Karpas-422 (cell line): ENCODE measurements at regions not wholly inside any gene's neighbourhood (a gene's known extent, or its start where the extent isn't known, plus 50 kb on each side); places are given as distances from the start of the nearest gene placed in this dataset.

Source experiments
- DNase-seq: peaks from one replicate; pipeline ENCODE4 v3.0.0-alpha.2; 2015
- H2AFZ ChIP-seq: fragments of 200-600 bp; sonication (generic); 2 replicates; pipeline ENCODE4 v1.6.1; 2014; ENCODE audit warnings: antibody characterized with exemption, low read length, mixed read lengths
- H3K27ac ChIP-seq: fragments of 200-600 bp; sonication (generic); 2 replicates; pipeline ENCODE4 v1.5.1; 2014; ENCODE audit warnings: mild to moderate bottlenecking, low read length, moderate library complexity
- H3K27me3 ChIP-seq: fragments of 200-600 bp; sonication (generic); 2 replicates; pipeline ENCODE4 v1.6.1; 2014; ENCODE audit warnings: low read length, mixed read lengths
- H3K36me3 ChIP-seq: fragments of 200-600 bp; sonication (generic); 2 replicates; pipeline ENCODE4 v1.6.1; 2014; ENCODE audit warnings: low read length, mixed read lengths; ENCODE audit not compliant: insufficient read depth
- H3K4me1 ChIP-seq: fragments of 200-600 bp; sonication (generic); 2 replicates; pipeline ENCODE4 v1.6.1; 2014; ENCODE audit warnings: mild to moderate bottlenecking, low read length, mixed read lengths
- H3K4me2 ChIP-seq: fragments of 200-600 bp; sonication (generic); 2 replicates; pipeline ENCODE4 v1.6.1; 2014; ENCODE audit warnings: low read length, low read depth, mild to moderate bottlenecking; ENCODE audit not compliant: poor library complexity, severe bottlenecking
- H3K4me3 ChIP-seq: fragments of 200-600 bp; sonication (generic); 2 replicates; pipeline ENCODE4 v1.5.1; 2014; ENCODE audit warnings: mild to moderate bottlenecking, antibody characterized with exemption, low read length, mixed read lengths
- H3K79me2 ChIP-seq: fragments of 200-600 bp; sonication (generic); 2 replicates; pipeline ENCODE4 v1.6.1; 2014; ENCODE audit warnings: mild to moderate bottlenecking, low read length, mixed read lengths
- H3K9ac ChIP-seq: fragments of 200-600 bp; sonication (generic); 2 replicates; pipeline ENCODE4 v1.6.0; 2014; ENCODE audit warnings: low read length
- H3K9me2 ChIP-seq: fragments of 200-600 bp; sonication (generic), shearing (Covaris generic); replicated peaks from 2 replicates; pipeline ENCODE4 v1.6.0; 2014; ENCODE audit warnings: mild to moderate bottlenecking, low read length, moderate library complexity; ENCODE audit not compliant: insufficient read depth
- H3K9me3 ChIP-seq: fragments of 300-700, 200-600 bp; sonication (generic); 2 replicates; pipeline ENCODE4 v1.6.1; 2014; ENCODE audit warnings: low read length, mixed read lengths
- H4K20me1 ChIP-seq: fragments of 200-600 bp; sonication (generic); 2 replicates; pipeline ENCODE4 v1.6.1; 2014; ENCODE audit warnings: mild to moderate bottlenecking, antibody characterized with exemption, low read length, low read depth; ENCODE audit not compliant: insufficient read depth

- Histone ChIP-seq H3K27ac (no peak overlapping the region), H3K9ac (no peak overlapping the region), H3K9me2 (no peaks in the 10 kb centered on the region), H3K36me3 (no peaks in the 10 kb centered on the region), H3K79me2 (no peaks in the 10 kb centered on the region), H3K9me3 (no peaks in the 10 kb centered on the region), H4K20me1 (no peaks in the 10 kb centered on the region), H3K4me2 (no peak overlapping the region), H2AFZ (no peak overlapping the region), H3K27me3 (no peaks in the 10 kb centered on the region), H3K4me3 (no peak overlapping the region), H3K4me1 (no peaks in the 10 kb centered on the region)
- no peak for DNase-seq
Observed at GRCh38 chrX:5051831-5052491, 1176.7 kb downstream of the NLGN4X start.

GRCh38 chrX:5042563-5042962 lies 1186.1 kb downstream of the NLGN4X start:
- H3K4me3 ChIP-seq: no peak overlapping the region
- no peak overlapping the region for H3K9ac ChIP-seq
- no peak for DNase-seq
- no peak overlapping the region for H2AFZ ChIP-seq
- no peaks in the 10 kb centered on the region for H3K79me2 ChIP-seq
- no peaks in the 10 kb centered on the region for H4K20me1 ChIP-seq
- no peaks in the 10 kb centered on the region for H3K4me1 ChIP-seq
- H3K36me3 ChIP-seq: no peaks in the 10 kb centered on the region
- no peaks in the 10 kb centered on the region for H3K9me2 ChIP-seq
- H3K27ac ChIP-seq: no peak overlapping the region
- H3K4me2 ChIP-seq: no peak overlapping the region
- no peaks in the 10 kb centered on the region for H3K27me3 ChIP-seq
- no peaks in the 10 kb centered on the region for H3K9me3 ChIP-seq

GRCh38 chrX:5031792-5032191 lies 1196.9 kb downstream of the NLGN4X start:
- Histone ChIP-seq H3K4me3 (no peak overlapping the region), H3K36me3 (no peaks in the 10 kb centered on the region), H3K4me1 (no peaks in the 10 kb centered on the region), H3K9me3 (no peaks in the 10 kb centered on the region), H3K9me2 (no peaks in the 10 kb centered on the region; the same call in 1 of the 2 replicates), H3K27me3 (no peaks in the 10 kb centered on the region), H3K9ac (no peak overlapping the region), H4K20me1 (no peaks in the 10 kb centered on the region), H3K4me2 (no peak overlapping the region), H3K27ac (no peak overlapping the region), H2AFZ (no peak overlapping the region), H3K79me2 (no peaks in the 10 kb centered on the region)
- no peak for DNase-seq

- Histone ChIP-seq H3K79me2 (no peaks in the 10 kb centered on the region), H3K27ac (no peak overlapping the region), H4K20me1 (no peaks in the 10 kb centered on the region), H3K36me3 (no peaks in the 10 kb centered on the region), H3K27me3 (no peaks in the 10 kb centered on the region), H3K4me2 (no peak overlapping the region), H3K4me1 (no peaks in the 10 kb centered on the region), H3K4me3 (no peak overlapping the region), H3K9me2 (no peaks in the 10 kb centered on the region), H3K9me3 (no peaks in the 10 kb centered on the region), H2AFZ (no peak overlapping the region), H3K9ac (no peak overlapping the region)
- DNase-seq: no peak
Observed at GRCh38 chrX:5015451-5015850, 1213.2 kb downstream of the NLGN4X start.

- no peaks in the 10 kb centered on the region for H3K79me2 ChIP-seq
- no peaks in the 10 kb centered on the region for H3K4me1 ChIP-seq
- H3K4me2 ChIP-seq: no peak overlapping the region
- DNase-seq: no peak
- H3K27me3 ChIP-seq: no peaks in the 10 kb centered on the region
- H3K9me2 ChIP-seq: no peaks in the 10 kb centered on the region
- no peak overlapping the region for H3K4me3 ChIP-seq
- H3K27ac ChIP-seq: no peak overlapping the region
- H4K20me1 ChIP-seq: no peaks in the 10 kb centered on the region
- no peaks in the 10 kb centered on the region for H3K36me3 ChIP-seq
- H2AFZ ChIP-seq: no peak overlapping the region
- no peak overlapping the region for H3K9ac ChIP-seq
- H3K9me3 ChIP-seq: no peaks in the 10 kb centered on the region
Observed at GRCh38 chrX:4994855-4995254, 1233.8 kb downstream of the NLGN4X start.

GRCh38 chrX:4978613-4979012 lies 1250.1 kb downstream of the NLGN4X start:
- no peaks in the 10 kb centered on the region for H3K79me2 ChIP-seq
- no peaks in the 10 kb centered on the region for H3K4me1 ChIP-seq
- 0 out of 2 replicates have a peak, but pooled peaks cover 5% of the 10 kb centered on the region for H3K9me2 ChIP-seq
- H4K20me1 ChIP-seq: no peaks in the 10 kb centered on the region
- no peak overlapping the region for H3K4me3 ChIP-seq
- no peak overlapping the region for H3K4me2 ChIP-seq
- no peaks in the 10 kb centered on the region for H3K9me3 ChIP-seq
- no peak for DNase-seq
- no peak overlapping the region for H2AFZ ChIP-seq
- H3K27ac ChIP-seq: no peak overlapping the region
- no peak overlapping the region for H3K9ac ChIP-seq
- H3K27me3 ChIP-seq: no peaks in the 10 kb centered on the region
- H3K36me3 ChIP-seq: no peaks in the 10 kb centered on the region

GRCh38 chrX:4971646-4972045 lies 1257.0 kb downstream of the NLGN4X start:
- Histone ChIP-seq H3K27ac (no peak overlapping the region), H3K9me2 (no peaks in the 10 kb centered on the region), H3K9me3 (no peaks in the 10 kb centered on the region), H3K9ac (no peak overlapping the region), H3K4me3 (no peak overlapping the region), H3K4me1 (no peaks in the 10 kb centered on the region), H3K4me2 (no peak overlapping the region), H4K20me1 (no peaks in the 10 kb centered on the region), H2AFZ (no peak overlapping the region), H3K36me3 (no peaks in the 10 kb centered on the region), H3K27me3 (no peaks in the 10 kb centered on the region), H3K79me2 (no peaks in the 10 kb centered on the region)
- DNase-seq: no peak

- no peaks in the 10 kb centered on the region for H3K9me2 ChIP-seq
- no peaks in the 10 kb centered on the region for H4K20me1 ChIP-seq
- no peak overlapping the region for H3K4me2 ChIP-seq
- no peaks in the 10 kb centered on the region for H3K9me3 ChIP-seq
- no peak overlapping the region for H3K9ac ChIP-seq
- H3K79me2 ChIP-seq: no peaks in the 10 kb centered on the region
- no peaks in the 10 kb centered on the region for H3K36me3 ChIP-seq
- no peak overlapping the region for H3K27ac ChIP-seq
- DNase-seq: no peak
- no peaks in the 10 kb centered on the region for H3K27me3 ChIP-seq
- no peak overlapping the region for H2AFZ ChIP-seq
- H3K4me3 ChIP-seq: no peak overlapping the region
- H3K4me1 ChIP-seq: no peaks in the 10 kb centered on the region
Observed at GRCh38 chrX:4964112-4964511, 1250.7 kb upstream of the PRKX start.
